NT2/D1 (cell line): ENCODE measurements at regions not wholly inside any gene's neighbourhood (a gene's known extent, or its start where the extent isn't known, plus 50 kb on each side); places are given as distances from the start of the nearest gene placed in this dataset.
"Not testable (repeated sequence)": the region's sequence is repeated elsewhere in the genome, so short reads cannot be mapped to it uniquely, and the experiment has no call there.

ENCODE experiments used
- DNase-seq: peaks from one replicate; pipeline ENCODE4 v3.0.0-alpha.2; 2011; ENCODE audit warnings: low read depth, low spot score
- H3K27me3 ChIP-seq: 2 replicates; pipeline ENCODE4 v1.6.0; 2011; ENCODE audit warnings: mild to moderate bottlenecking; ENCODE audit not compliant: insufficient read length, insufficient read depth
- H3K36me3 ChIP-seq: 2 replicates; pipeline ENCODE4 v1.6.1; 2011; ENCODE audit warnings: mild to moderate bottlenecking, low read length, mixed read lengths; ENCODE audit not compliant: insufficient read depth, insufficient read length
- H3K4me1 ChIP-seq: 2 replicates; pipeline ENCODE4 v1.5.1; 2011; ENCODE audit not compliant: insufficient read depth, insufficient read length
- H3K4me3 ChIP-seq: 2 replicates; pipeline ENCODE4 v1.5.1; 2011; ENCODE audit warnings: low read depth; ENCODE audit not compliant: insufficient read length
- H3K9ac ChIP-seq: 2 replicates; pipeline ENCODE4 v1.6.0; 2011; ENCODE audit warnings: low read depth; ENCODE audit not compliant: insufficient read length
- H3K9me3 ChIP-seq: 2 replicates; pipeline ENCODE4 v1.5.1; 2011; ENCODE audit warnings: mild to moderate bottlenecking, low read length; ENCODE audit not compliant: insufficient read depth
- SUZ12 ChIP-seq: IDR thresholded peaks from 2 replicates; pipeline ENCODE4 v1.6.1; 2011; ENCODE audit not compliant: insufficient read length, insufficient read depth; ENCODE audit errors: extremely low read depth
- YY1 ChIP-seq: IDR thresholded peaks from 2 replicates; pipeline ENCODE4 v1.6.1; 2011; ENCODE audit not compliant: insufficient read length, insufficient read depth
- ZNF274 ChIP-seq: IDR thresholded peaks from 2 replicates; pipeline ENCODE4 v1.6.1; 2011; ENCODE audit warnings: mild to moderate bottlenecking, low read depth, low read length

DNA sequence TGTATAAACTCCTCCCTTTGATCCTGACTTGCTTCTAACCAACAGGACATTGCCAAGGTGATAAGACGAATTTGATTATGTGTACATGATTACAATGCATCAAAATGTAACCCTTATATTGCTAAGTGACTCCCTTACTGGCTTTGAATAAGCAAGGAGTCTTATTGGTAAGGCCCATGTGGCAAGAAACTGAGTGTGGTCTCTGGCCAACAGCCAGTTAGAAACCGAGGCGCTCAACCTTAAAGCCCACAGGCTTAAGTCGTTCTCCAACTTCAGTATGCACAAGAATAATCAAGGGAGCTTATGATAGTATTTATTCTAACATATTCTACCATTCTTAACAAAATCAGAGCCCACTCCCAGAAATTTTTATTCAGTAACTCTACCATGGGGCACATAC, 374.2 kb upstream of the F9 start:
- Histone ChIP-seq H3K27me3 (no peaks in the 10 kb centered on the region), H3K4me1 (no peaks in the 10 kb centered on the region), H3K36me3 (no peaks in the 10 kb centered on the region), H3K9me3 (no peaks in the 10 kb centered on the region), H3K9ac (no peak overlapping the region), H3K4me3 (no peak overlapping the region)
- TF ChIP-seq SUZ12 (no peak), YY1 (no peak), ZNF274 (no peak)
- DNase-seq = no peak

- H3K36me3 ChIP-seq, DNase-seq, H3K27me3 ChIP-seq, H3K9me3 ChIP-seq, H3K4me1 ChIP-seq, H3K9ac ChIP-seq, H3K4me3 ChIP-seq: not testable (repeated sequence)
Observed at GRCh38 chrX:139146625-139147024, 383.9 kb upstream of the F9 start.

- no peak overlapping the region for H3K9ac ChIP-seq
- no peak for DNase-seq
- TF ChIP-seq YY1 (no peak), ZNF274 (no peak), SUZ12 (no peak)
- no peak overlapping the region for H3K4me3 ChIP-seq
- no peaks in the 10 kb centered on the region for H3K9me3 ChIP-seq
- H3K4me1 ChIP-seq = no peaks in the 10 kb centered on the region
- no peaks in the 10 kb centered on the region for H3K27me3 ChIP-seq
- H3K36me3 ChIP-seq = no peaks in the 10 kb centered on the region
Observed at GRCh38 chrX:139141370-139141769, 389.2 kb upstream of the F9 start.

GRCh38 chrX:139134316-139134715, 396.2 kb upstream of the F9 start:
- H3K9me3 ChIP-seq = no peaks in the 10 kb centered on the region
- TF ChIP-seq ZNF274 (no peak), YY1 (no peak), SUZ12 (no peak)

DNA sequence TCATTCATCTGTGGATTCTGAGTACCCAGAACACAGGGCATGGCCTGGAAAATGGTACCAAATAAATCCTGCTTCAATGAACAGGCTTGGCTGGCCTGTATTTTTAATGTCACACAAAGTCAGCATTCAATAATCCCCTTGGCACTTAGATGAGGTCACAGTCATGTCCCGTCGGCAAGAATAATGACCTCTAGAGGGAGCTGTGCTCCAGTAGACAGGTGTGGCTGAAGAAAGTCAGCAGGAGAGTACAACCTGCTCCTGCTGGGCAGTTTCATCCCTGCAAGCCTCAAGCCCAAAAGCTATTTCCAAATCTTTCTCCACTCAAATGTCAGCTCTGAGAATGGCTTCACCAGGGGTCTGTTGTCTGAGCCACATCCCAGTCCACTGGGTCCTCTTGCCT, 404.0 kb upstream of the F9 start:
- TF ChIP-seq ZNF274 = no peak
- TF ChIP-seq YY1 = no peak
- TF ChIP-seq SUZ12 = no peak
- Histone ChIP-seq H3K9me3 (peaks cover 4% of the 10 kb centered on the region; the same call in 1 of the 2 replicates), H3K27me3 (no peaks in the 10 kb centered on the region), H3K36me3 (no peaks in the 10 kb centered on the region), H3K4me1 (no peaks in the 10 kb centered on the region), H3K9ac (no peak overlapping the region), H3K4me3 (no peak overlapping the region)
- no peak for DNase-seq

More at GRCh38 chrX:139134316-139134715, 396.2 kb upstream of the F9 start:
- Histone ChIP-seq H3K4me3 (no peak overlapping the region), H3K36me3 (no peaks in the 10 kb centered on the region), H3K27me3 (no peaks in the 10 kb centered on the region), H3K4me1 (no peaks in the 10 kb centered on the region), H3K9ac (no peak overlapping the region)
- no peak for DNase-seq

DNA sequence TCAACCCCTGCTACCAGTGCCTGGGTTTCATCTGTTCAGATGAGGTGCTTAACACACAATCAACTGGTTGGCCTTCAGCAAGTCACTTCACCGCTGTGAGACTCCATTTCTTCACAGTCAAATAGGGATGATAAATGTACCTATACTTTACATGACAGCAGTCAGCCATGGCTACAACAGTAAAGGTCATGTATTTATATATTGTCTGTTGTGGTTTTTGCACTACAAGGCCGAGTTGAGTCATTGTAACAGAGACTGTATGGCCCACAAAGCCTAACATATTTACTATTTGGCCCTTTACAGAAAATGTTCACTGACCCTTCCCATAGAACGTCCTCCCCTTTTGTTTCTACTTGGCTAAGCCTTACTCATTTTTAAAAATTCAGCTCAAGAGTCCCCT, 404.6 kb upstream of the F9 start:
- no peak for DNase-seq
- Histone ChIP-seq H3K27me3 (no peaks in the 10 kb centered on the region), H3K9ac (no peak overlapping the region), H3K4me1 (no peaks in the 10 kb centered on the region), H3K4me3 (no peak overlapping the region), H3K36me3 (no peaks in the 10 kb centered on the region), H3K9me3 (peaks cover 4% of the 10 kb centered on the region; the same call in 1 of the 2 replicates)
- TF ChIP-seq SUZ12 (no peak), YY1 (no peak), ZNF274 (no peak)

GRCh38 chrX:139121616-139122286, 408.8 kb upstream of the F9 start:
- no peaks in the 10 kb centered on the region for H3K27me3 ChIP-seq
- H3K9ac ChIP-seq = no peak overlapping the region
- no peak for DNase-seq
- TF ChIP-seq YY1 (no peak), SUZ12 (no peak), ZNF274 (no peak)
- H3K36me3 ChIP-seq = no peaks in the 10 kb centered on the region
- no peaks in the 10 kb centered on the region for H3K4me1 ChIP-seq
- peaks cover 4% of the 10 kb centered on the region; the same call in 1 of the 2 replicates for H3K9me3 ChIP-seq
- H3K4me3 ChIP-seq = no peak overlapping the region
